ENCODE measurements at regions not wholly inside any gene's neighbourhood (a gene's known extent, or its start where the extent isn't known, plus 50 kb on each side); places are given as distances from the start of the nearest gene placed in this dataset.
A peak's percentile ranks its signal among the peaks of the same experiment; 100 is the strongest.

DNA sequence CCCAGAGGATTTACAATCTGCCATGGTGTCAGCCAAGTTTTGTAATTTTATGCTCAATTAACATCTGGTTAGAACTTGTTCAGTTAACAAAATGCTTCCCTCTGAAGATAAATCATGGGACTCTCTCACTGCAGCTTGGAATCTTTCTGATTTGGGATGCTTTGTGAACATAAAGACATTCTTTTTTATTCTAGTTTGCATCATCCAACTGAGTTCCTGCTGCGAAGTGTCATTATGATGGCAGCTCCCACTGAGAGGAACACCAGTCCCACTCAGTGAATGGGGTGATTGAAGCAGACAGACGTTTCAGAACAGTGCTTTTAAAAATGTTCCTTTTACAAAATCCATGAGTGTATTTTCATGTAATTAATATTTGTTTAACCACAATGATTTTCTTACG lies 863.8 kb downstream of the TLE4 start:
- H3K27me3 Mint-ChIP-seq (ENCODE audit: low read depth), result peaks cover 3% of the 10 kb centered on the region
- TF ChIP-seq, protein P1, sequence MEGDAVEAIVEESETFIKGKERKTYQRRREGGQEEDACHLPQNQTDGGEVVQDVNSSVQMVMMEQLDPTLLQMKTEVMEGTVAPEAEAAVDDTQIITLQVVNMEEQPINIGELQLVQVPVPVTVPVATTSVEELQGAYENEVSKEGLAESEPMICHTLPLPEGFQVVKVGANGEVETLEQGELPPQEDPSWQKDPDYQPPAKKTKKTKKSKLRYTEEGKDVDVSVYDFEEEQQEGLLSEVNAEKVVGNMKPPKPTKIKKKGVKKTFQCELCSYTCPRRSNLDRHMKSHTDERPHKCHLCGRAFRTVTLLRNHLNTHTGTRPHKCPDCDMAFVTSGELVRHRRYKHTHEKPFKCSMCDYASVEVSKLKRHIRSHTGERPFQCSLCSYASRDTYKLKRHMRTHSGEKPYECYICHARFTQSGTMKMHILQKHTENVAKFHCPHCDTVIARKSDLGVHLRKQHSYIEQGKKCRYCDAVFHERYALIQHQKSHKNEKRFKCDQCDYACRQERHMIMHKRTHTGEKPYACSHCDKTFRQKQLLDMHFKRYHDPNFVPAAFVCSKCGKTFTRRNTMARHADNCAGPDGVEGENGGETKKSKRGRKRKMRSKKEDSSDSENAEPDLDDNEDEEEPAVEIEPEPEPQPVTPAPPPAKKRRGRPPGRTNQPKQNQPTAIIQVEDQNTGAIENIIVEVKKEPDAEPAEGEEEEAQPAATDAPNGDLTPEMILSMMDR (IDR thresholded peaks at IDR 0.05; ENCODE audit: unreplicated experiment in 3 of 3), result no peak
- H3K4me1 Mint-ChIP-seq, result peaks cover 7% of the 10 kb centered on the region
- H3K27ac Mint-ChIP-seq, result no peak overlapping the region
- H3K4me3 Mint-ChIP-seq, result no peak overlapping the region
- H3K36me3 Mint-ChIP-seq (ENCODE audit: low read depth), result no peaks in the 10 kb centered on the region
- no peaks in the 10 kb centered on the region for H3K9me3 Mint-ChIP-seq

DNA sequence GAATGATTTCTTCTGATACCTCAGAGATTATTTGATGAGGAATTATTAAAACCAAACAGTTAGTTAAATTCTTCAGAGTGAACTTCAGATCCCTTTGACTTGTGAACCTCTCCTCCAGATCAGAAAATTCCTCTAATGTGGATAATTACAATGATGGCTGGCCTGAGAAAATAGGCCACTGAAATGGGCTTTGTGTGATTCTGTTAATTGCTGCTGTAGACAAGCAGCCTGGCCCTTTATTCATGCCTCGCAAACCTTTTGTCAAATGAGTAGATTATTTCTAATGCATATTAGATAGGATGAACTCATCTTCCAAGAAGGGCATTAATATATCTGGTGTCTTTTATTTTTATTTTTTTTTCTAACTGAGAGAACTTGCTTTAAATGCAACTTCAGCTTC lies 855.2 kb downstream of the TLE4 start:
- TF ChIP-seq, protein P1 (IDR thresholded peaks at IDR 0.05; ENCODE audit: unreplicated experiment in 3 of 3), result no peak

DNA sequence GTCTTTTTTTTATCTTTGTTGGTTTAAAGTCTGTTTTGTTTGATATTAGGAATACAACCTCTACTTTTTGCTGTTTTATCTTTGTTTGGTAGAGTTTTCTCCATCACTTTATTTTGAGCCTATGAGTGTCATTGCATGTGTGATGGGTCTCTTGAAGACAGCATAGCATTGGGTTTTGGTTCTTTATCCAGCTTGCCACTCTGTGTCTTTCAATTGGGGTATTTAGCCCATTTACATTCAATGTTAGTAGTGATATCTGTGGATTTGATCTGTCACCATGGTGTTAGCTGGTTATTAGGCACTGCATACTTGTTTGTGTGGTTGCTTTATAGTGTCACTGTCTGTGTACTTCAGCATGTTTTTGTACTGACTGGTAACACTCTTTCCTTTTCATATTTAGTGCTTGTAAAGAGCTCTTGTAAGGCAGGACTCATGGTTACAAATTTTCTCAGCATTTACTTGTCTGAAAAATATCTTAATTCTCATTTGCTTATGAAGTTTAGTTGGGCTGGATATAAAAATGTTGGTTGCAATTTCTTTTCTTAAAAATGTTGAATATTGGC lies 845.5 kb downstream of the TLE4 start:
- Mint-ChIP-seq H3K27ac (no peak overlapping the region), H3K27me3 (ENCODE audit: low read depth) (peaks cover 5% of the 10 kb centered on the region), H3K9me3 (peaks cover 49% of the 10 kb centered on the region), H3K36me3 (ENCODE audit: low read depth) (peaks cover 37% of the 10 kb centered on the region), H3K4me3 (no peak overlapping the region), H3K4me1 (no peaks in the 10 kb centered on the region)
- TF ChIP-seq, protein P1 (IDR thresholded peaks at IDR 0.05; ENCODE audit: unreplicated experiment in 3 of 3), result no peak

More for the DNA sequence above, 855.2 kb downstream of the TLE4 start:
- Mint-ChIP-seq H3K27ac (no peak overlapping the region), H3K9me3 (peaks cover 10% of the 10 kb centered on the region), H3K4me1 (no peaks in the 10 kb centered on the region), H3K27me3 (ENCODE audit: low read depth) (peaks cover 3% of the 10 kb centered on the region), H3K36me3 (ENCODE audit: low read depth) (peaks cover under 1% of the 10 kb centered on the region), H3K4me3 (no peak overlapping the region)

DNA sequence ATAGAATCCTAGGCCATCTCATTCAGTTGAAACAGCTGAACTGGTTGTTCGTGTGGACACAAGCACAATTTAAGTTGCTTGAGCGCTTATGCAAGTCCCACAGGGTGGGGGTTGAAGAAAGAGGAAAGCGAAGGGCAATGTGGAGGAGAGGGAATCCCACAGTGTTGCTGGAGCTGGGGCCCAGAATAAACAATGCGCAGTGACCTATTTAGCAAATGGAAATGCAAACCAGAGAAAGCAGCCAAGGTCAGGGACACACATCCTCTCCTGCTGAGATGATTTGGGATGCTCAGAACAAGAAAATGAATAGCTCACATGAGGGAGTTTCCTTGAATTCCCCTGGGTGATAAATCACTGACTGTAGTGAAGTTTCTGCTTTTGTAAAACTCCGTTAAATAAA lies 838.3 kb downstream of the TLE4 start:
- peaks cover 17% of the 10 kb centered on the region for H3K4me1 Mint-ChIP-seq
- peak overlapping the region; percentile 8 to 68 (median 16) for H3K27ac Mint-ChIP-seq
- TF ChIP-seq, protein P1 (IDR thresholded peaks at IDR 0.05; ENCODE audit: unreplicated experiment in 3 of 3), result no peak
- H3K36me3 Mint-ChIP-seq (ENCODE audit: low read depth), result peaks cover 20% of the 10 kb centered on the region
- H3K9me3 Mint-ChIP-seq, result peaks cover 21% of the 10 kb centered on the region
- H3K27me3 Mint-ChIP-seq (ENCODE audit: low read depth), result peaks cover 3% of the 10 kb centered on the region
- H3K4me3 Mint-ChIP-seq, result no peak overlapping the region

DNA sequence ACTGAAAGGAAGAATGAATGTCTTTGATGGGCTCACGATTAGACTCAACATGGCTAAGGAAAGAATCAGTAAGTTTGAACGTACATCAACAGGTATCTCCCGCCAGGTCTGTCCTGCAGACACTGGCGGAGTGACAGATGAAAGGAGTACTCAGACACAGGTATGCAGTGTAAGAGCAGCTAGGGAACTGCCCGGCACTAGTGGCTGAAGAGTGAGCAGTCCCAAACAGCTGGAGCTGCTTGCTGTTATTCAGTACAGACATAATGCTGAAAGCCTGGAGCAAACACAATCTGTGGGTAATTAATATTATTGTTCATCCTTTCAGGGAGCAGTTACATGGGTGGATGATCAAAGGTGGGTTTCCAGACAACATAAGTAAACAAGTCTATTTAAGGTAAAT lies 835.5 kb downstream of the TLE4 start:
- no peak overlapping the region for H3K27ac Mint-ChIP-seq
- H3K9me3 Mint-ChIP-seq, result peaks cover 21% of the 10 kb centered on the region
- TF ChIP-seq, protein P1 (IDR thresholded peaks at IDR 0.05; ENCODE audit: unreplicated experiment in 3 of 3), result no peak
- peaks cover 17% of the 10 kb centered on the region for H3K4me1 Mint-ChIP-seq
- peaks cover 3% of the 10 kb centered on the region for H3K27me3 Mint-ChIP-seq (ENCODE audit: low read depth)
- H3K36me3 Mint-ChIP-seq (ENCODE audit: low read depth), result peaks cover 20% of the 10 kb centered on the region
- no peak overlapping the region for H3K4me3 Mint-ChIP-seq

GRCh38 chr9:80401243-80401642 lies 829.5 kb downstream of the TLE4 start:
- H3K9me3 Mint-ChIP-seq, result peaks cover 2% of the 10 kb centered on the region
- no peak overlapping the region for H3K27ac Mint-ChIP-seq
- TF ChIP-seq, protein P1 (IDR thresholded peaks at IDR 0.05; ENCODE audit: unreplicated experiment in 3 of 3), result no peak
- H3K36me3 Mint-ChIP-seq (ENCODE audit: low read depth), result peaks cover 2% of the 10 kb centered on the region
- H3K4me3 Mint-ChIP-seq, result no peak overlapping the region
- H3K4me1 Mint-ChIP-seq, result no peaks in the 10 kb centered on the region
- H3K27me3 Mint-ChIP-seq (ENCODE audit: low read depth), result no peaks in the 10 kb centered on the region
